ENCODE measurements at regions not wholly inside any gene's neighbourhood (a gene's known extent, or its start where the extent isn't known, plus 50 kb on each side); places are given as distances from the start of the nearest gene placed in this dataset.

DNA sequence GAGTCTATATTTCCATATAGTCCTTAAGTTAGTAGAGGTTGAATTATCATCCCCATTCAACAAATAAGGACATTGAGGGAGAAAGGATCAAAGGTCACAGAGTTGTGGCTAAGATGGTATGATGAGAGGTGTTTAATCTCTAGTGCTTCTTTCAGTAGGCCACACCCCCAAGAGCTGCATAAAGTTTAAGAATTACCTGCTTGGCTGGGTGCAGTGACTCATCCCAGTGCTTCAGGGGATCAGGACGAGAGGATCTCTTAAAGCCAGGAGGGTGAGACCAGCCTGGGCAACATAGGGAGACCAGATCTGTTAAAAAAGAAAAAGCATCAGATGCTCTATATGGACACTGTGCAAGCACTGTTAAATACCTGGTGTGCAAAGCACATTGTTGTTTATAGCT, 560.0 kb upstream of the KLHL1 start:
- Histone ChIP-seq H3K9me3 (no peaks in the 10 kb centered on the region), H3K36me3 (no peaks in the 10 kb centered on the region), H3K4me3 (no peak overlapping the region), H3K27me3 (no peaks in the 10 kb centered on the region), H3K4me1 (no peaks in the 10 kb centered on the region), H3K27ac (no peak overlapping the region)
- intact Hi-C loops (cut with DNase I): no loop called here
- ATAC-seq (no peak), DNase-seq (no peak)
- 66 to 79% methylated on average over 1 of the region's 1 CpG for WGBS, 2 donors
- TF ChIP-seq, protein P1, sequence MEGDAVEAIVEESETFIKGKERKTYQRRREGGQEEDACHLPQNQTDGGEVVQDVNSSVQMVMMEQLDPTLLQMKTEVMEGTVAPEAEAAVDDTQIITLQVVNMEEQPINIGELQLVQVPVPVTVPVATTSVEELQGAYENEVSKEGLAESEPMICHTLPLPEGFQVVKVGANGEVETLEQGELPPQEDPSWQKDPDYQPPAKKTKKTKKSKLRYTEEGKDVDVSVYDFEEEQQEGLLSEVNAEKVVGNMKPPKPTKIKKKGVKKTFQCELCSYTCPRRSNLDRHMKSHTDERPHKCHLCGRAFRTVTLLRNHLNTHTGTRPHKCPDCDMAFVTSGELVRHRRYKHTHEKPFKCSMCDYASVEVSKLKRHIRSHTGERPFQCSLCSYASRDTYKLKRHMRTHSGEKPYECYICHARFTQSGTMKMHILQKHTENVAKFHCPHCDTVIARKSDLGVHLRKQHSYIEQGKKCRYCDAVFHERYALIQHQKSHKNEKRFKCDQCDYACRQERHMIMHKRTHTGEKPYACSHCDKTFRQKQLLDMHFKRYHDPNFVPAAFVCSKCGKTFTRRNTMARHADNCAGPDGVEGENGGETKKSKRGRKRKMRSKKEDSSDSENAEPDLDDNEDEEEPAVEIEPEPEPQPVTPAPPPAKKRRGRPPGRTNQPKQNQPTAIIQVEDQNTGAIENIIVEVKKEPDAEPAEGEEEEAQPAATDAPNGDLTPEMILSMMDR (IDR thresholded peaks at IDR 0.05): no peak

DNA sequence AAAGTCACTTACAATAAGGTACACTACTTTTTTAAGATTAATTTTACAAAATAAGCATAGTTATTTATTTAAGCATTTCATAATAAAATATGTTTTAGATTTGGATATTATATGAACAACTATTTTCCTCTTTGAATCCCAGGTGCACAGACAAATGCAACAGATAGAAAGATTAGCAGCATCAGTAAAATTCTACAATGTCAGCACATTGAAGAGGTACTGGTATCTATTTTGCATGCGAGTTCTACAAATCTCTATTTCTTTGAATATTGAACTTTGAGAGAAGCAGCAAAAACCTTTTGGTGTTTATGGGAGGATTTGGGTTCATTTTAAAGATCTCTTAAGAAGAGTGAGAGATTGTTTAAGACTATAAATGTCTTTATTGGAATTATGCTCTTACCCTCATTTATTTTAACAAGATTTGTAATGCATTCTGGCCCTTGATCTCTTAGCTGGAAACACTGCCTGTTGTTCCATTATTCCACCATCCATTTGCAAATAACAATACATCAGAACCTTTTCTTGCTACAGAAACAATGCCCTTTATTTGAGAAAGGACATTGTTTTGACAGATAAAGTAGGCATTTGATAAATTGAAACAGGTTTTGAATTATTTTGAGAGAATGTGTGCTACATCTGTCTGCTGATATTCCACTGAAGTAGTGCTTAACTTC, 558.8 kb upstream of the KLHL1 start:
- WGBS, 2 donors: 91 to 94% methylated on average over 1 of the region's 1 CpG
- no peaks in the 10 kb centered on the region for H3K4me1 ChIP-seq
- ATAC-seq (no peak), DNase-seq (no peak)
- TF ChIP-seq, protein P1 (IDR thresholded peaks at IDR 0.05): no peak
- no peaks in the 10 kb centered on the region for H3K9me3 ChIP-seq
- H3K27me3 ChIP-seq: no peaks in the 10 kb centered on the region
- intact Hi-C loops (cut with DNase I): no loop called here
- no peaks in the 10 kb centered on the region for H3K36me3 ChIP-seq
- H3K4me3 ChIP-seq: no peak overlapping the region
- H3K27ac ChIP-seq: no peak overlapping the region

DNA sequence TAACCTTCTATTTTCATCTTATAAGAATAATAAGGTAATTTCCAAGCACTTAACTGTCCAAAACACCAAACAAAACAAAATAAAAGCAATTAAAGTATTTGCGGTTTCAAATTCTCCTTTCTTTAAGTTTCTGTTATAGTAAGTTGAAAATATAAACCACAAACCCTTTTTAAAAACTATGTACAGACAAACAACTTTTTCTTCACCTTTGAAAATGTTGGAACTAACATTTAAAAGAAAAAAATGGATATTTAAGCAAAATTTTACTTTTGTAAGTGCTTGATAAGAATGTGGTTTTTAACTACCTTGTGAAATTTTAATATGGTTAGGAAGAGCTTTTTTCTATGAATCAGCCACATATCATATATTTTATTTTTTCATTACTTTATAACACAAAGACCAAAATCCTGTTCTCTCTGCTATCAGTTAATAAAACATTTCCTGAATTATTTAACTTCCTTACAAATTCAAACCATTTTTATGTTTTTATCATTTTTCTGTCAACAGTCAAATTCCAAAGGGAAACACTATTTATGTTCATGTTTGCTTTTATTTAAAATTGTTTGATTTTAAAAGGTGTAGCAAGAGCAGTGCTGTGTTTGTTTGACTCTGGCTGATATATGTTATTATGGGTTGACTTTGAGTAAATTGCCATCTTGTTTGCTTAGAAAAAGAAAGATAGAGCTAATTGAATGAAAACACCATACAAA, 554.1 kb upstream of the KLHL1 start:
- intact Hi-C loops (cut with DNase I): no loop called here
- Histone ChIP-seq H3K4me1 (no peaks in the 10 kb centered on the region), H3K27me3 (no peaks in the 10 kb centered on the region), H3K9me3 (no peaks in the 10 kb centered on the region), H3K27ac (no peak overlapping the region), H3K4me3 (no peak overlapping the region), H3K36me3 (no peaks in the 10 kb centered on the region)
- WGBS, 2 donors: 85 to 98% methylated on average over 1 of the region's 1 CpG
- TF ChIP-seq, protein P1 (IDR thresholded peaks at IDR 0.05): no peak
- DNase-seq (no peak), ATAC-seq (no peak)

DNA sequence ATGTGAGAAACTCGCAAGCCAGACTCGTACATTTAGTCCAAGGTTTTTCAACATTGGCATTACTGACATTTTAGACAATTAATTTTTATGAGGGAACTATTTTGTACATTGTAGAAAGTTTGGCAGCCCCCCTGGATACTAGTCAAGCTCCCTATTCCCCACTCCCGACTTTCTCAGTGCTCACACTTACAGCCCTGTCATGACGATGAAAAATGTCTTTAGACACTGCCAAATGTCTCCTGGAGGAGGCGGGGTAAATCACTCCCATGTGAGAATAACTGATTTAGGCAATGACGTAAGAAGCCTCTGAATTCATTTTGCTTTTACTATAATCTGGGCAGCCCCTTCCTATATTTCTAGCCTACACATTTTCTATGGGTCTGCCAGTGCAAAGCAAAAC, 535.8 kb upstream of the KLHL1 start:
- ATAC-seq: no peak
- Histone ChIP-seq H3K4me1 (no peaks in the 10 kb centered on the region), H3K27ac (no peak overlapping the region), H3K4me3 (no peak overlapping the region), H3K36me3 (no peaks in the 10 kb centered on the region), H3K27me3 (no peaks in the 10 kb centered on the region), H3K9me3 (peaks cover 0 to 4% (median 0%) of the 10 kb centered on the region in 11 donors)
- WGBS, 2 donors: 67 to 78% methylated on average over 6 of the region's 6 CpGs
- TF ChIP-seq, protein P1 (IDR thresholded peaks at IDR 0.05): no peak
- intact Hi-C loops (cut with DNase I): no loop called here
- DNase-seq: no peak
